ENCODE measurements at regions not wholly inside any gene's neighbourhood (a gene's known extent, or its start where the extent isn't known, plus 50 kb on each side); places are given as distances from the start of the nearest gene placed in this dataset.

DNA sequence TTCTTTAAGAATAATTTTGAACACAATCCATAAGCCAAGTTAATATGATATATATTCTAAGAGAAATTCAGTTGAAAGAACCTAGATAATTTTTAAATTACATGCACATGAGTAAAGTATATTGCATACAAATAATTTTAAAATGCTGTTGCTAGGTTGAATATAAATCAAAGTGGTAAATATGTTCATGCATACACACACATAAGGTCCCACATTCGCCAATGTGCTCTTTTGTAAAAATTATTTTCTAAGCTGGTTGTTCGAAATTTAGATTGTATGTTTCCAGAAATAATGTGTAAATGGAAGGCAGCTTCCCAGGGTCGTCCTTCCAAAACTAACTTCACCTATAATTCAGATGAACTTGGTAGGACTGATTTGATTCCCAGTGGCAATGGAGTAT, 173.7 kb upstream of the CCDC196 start:
- H3K36me3 ChIP-seq (ENCODE audit: low read length): no peaks in the 10 kb centered on the region
- no peak overlapping the region for H3K9ac ChIP-seq (ENCODE audit: low read length)
- no peak overlapping the region for H3K4me2 ChIP-seq (ENCODE audit: low read depth, low read length, poor library complexity, severe bottlenecking)
- no peaks in the 10 kb centered on the region for H3K27me3 ChIP-seq (ENCODE audit: low read length)
- no peak overlapping the region for H2AFZ ChIP-seq (ENCODE audit: low read depth, low read length, severe bottlenecking)
- H3K27ac ChIP-seq (ENCODE audit: low read depth, low read length): no peak overlapping the region
- no peaks in the 10 kb centered on the region for H4K20me1 ChIP-seq (ENCODE audit: low read depth, low read length)
- no peak for TF ChIP-seq EZH2phosphoT487 (conservative IDR thresholded peaks at IDR 0.05; ENCODE audit: low read length)
- TF ChIP-seq, protein P1, sequence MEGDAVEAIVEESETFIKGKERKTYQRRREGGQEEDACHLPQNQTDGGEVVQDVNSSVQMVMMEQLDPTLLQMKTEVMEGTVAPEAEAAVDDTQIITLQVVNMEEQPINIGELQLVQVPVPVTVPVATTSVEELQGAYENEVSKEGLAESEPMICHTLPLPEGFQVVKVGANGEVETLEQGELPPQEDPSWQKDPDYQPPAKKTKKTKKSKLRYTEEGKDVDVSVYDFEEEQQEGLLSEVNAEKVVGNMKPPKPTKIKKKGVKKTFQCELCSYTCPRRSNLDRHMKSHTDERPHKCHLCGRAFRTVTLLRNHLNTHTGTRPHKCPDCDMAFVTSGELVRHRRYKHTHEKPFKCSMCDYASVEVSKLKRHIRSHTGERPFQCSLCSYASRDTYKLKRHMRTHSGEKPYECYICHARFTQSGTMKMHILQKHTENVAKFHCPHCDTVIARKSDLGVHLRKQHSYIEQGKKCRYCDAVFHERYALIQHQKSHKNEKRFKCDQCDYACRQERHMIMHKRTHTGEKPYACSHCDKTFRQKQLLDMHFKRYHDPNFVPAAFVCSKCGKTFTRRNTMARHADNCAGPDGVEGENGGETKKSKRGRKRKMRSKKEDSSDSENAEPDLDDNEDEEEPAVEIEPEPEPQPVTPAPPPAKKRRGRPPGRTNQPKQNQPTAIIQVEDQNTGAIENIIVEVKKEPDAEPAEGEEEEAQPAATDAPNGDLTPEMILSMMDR (IDR thresholded peaks at IDR 0.05; ENCODE audit: insufficient read depth, low read length, poor library complexity, severe bottlenecking): no peak
- H3K9me3 ChIP-seq (ENCODE audit: insufficient read depth, low read length): no peaks in the 10 kb centered on the region
- H3K4me3 ChIP-seq (ENCODE audit: insufficient read depth, low read length, poor library complexity, severe bottlenecking): no peak overlapping the region
- H3F3A ChIP-seq (ENCODE audit: insufficient read depth): no peaks in the 10 kb centered on the region
- H3K79me2 ChIP-seq (ENCODE audit: insufficient read depth, low read length): no peaks in the 10 kb centered on the region
- no peaks in the 10 kb centered on the region for H3K9me2 ChIP-seq (replicated peaks; ENCODE audit: insufficient read depth, low read length)

GRCh38 chr14:66315098-66315497, 171.1 kb upstream of the CCDC196 start:
- TF ChIP-seq, protein P1 (IDR thresholded peaks at IDR 0.05; ENCODE audit: insufficient read depth, low read length, poor library complexity, severe bottlenecking): no peak
- no peak for TF ChIP-seq EZH2phosphoT487 (conservative IDR thresholded peaks at IDR 0.05; ENCODE audit: low read length)
- Histone ChIP-seq H3K4me3 (ENCODE audit: insufficient read depth, low read length, poor library complexity, severe bottlenecking) (no peak overlapping the region), H3K79me2 (ENCODE audit: insufficient read depth, low read length) (no peaks in the 10 kb centered on the region)

GRCh38 chr14:66315548-66315947, 170.6 kb upstream of the CCDC196 start:
- Histone ChIP-seq H3K79me2 (ENCODE audit: insufficient read depth, low read length) (no peaks in the 10 kb centered on the region), H3K27me3 (ENCODE audit: low read length) (no peaks in the 10 kb centered on the region), H3K4me3 (ENCODE audit: insufficient read depth, low read length, poor library complexity, severe bottlenecking) (no peak overlapping the region), H3K9me3 (ENCODE audit: insufficient read depth, low read length) (no peaks in the 10 kb centered on the region), H3K9me2 (replicated peaks; ENCODE audit: insufficient read depth, low read length) (no peaks in the 10 kb centered on the region), H3F3A (ENCODE audit: insufficient read depth) (no peaks in the 10 kb centered on the region), H3K4me2 (ENCODE audit: low read depth, low read length, poor library complexity, severe bottlenecking) (no peak overlapping the region), H4K20me1 (ENCODE audit: low read depth, low read length) (no peaks in the 10 kb centered on the region), H3K36me3 (ENCODE audit: low read length) (no peaks in the 10 kb centered on the region), H2AFZ (ENCODE audit: low read depth, low read length, severe bottlenecking) (no peak overlapping the region), H3K27ac (ENCODE audit: low read depth, low read length) (no peak overlapping the region), H3K9ac (ENCODE audit: low read length) (no peak overlapping the region)
- TF ChIP-seq, protein P1 (IDR thresholded peaks at IDR 0.05; ENCODE audit: insufficient read depth, low read length, poor library complexity, severe bottlenecking): no peak
- TF ChIP-seq EZH2phosphoT487 (conservative IDR thresholded peaks at IDR 0.05; ENCODE audit: low read length): no peak

More at GRCh38 chr14:66315098-66315497, 171.1 kb upstream of the CCDC196 start:
- Histone ChIP-seq H2AFZ (ENCODE audit: low read depth, low read length, severe bottlenecking) (no peak overlapping the region), H3K9ac (ENCODE audit: low read length) (no peak overlapping the region), H3K4me2 (ENCODE audit: low read depth, low read length, poor library complexity, severe bottlenecking) (no peak overlapping the region), H3K27ac (ENCODE audit: low read depth, low read length) (no peak overlapping the region), H3K9me3 (ENCODE audit: insufficient read depth, low read length) (no peaks in the 10 kb centered on the region), H3F3A (ENCODE audit: insufficient read depth) (no peaks in the 10 kb centered on the region), H4K20me1 (ENCODE audit: low read depth, low read length) (no peaks in the 10 kb centered on the region), H3K9me2 (replicated peaks; ENCODE audit: insufficient read depth, low read length) (no peaks in the 10 kb centered on the region), H3K27me3 (ENCODE audit: low read length) (no peaks in the 10 kb centered on the region), H3K36me3 (ENCODE audit: low read length) (no peaks in the 10 kb centered on the region)

Measured in SU-DHL-6 (cell line).